Trophoblast cell (in vitro differentiated cells and primary cell): ENCODE measurements at regions not wholly inside any gene's neighbourhood (a gene's known extent, or its start where the extent isn't known, plus 50 kb on each side); places are given as distances from the start of the nearest gene placed in this dataset.
A peak's percentile ranks its signal among the peaks of the same experiment; 100 is the strongest.

ENCODE experiments used
- DNase-seq, 2 donors: peaks; one replicate each; pipeline ENCODE4 v3.0.0-alpha.2; 2016
- H2AFZ ChIP-seq: 2 replicates; pipeline ENCODE4 v1.6.1; 2013; ENCODE audit warnings: low read length, moderate library complexity, mild to moderate bottlenecking; ENCODE audit not compliant: insufficient read depth, poor library complexity
- H2AK5ac ChIP-seq: 2 replicates; pipeline ENCODE4 v1.6.1; 2013; ENCODE audit warnings: mild to moderate bottlenecking, low read length
- H2BK120ac ChIP-seq: 2 replicates; pipeline ENCODE4 v1.6.1; 2013; ENCODE audit warnings: low read length, mild to moderate bottlenecking, moderate library complexity; ENCODE audit not compliant: insufficient read depth, poor library complexity
- H2BK12ac ChIP-seq: 2 replicates; pipeline ENCODE4 v1.6.1; 2013; ENCODE audit warnings: mild to moderate bottlenecking, low read length, moderate library complexity
- H2BK5ac ChIP-seq: 2 replicates; pipeline ENCODE4 v1.6.1; 2013; ENCODE audit warnings: low read length, low read depth, moderate library complexity, mild to moderate bottlenecking; ENCODE audit not compliant: poor library complexity
- H3K14ac ChIP-seq: 2 replicates; pipeline ENCODE4 v1.6.1; 2013; ENCODE audit warnings: mild to moderate bottlenecking, low read length
- H3K18ac ChIP-seq: 2 replicates; pipeline ENCODE4 v1.6.1; 2013; ENCODE audit warnings: mild to moderate bottlenecking, low read length
- H3K23ac ChIP-seq: 2 replicates; pipeline ENCODE4 v1.6.1; 2013; ENCODE audit warnings: low read length
- H3K27ac ChIP-seq: 2 replicates; pipeline ENCODE4 v1.5.1; 2013; ENCODE audit warnings: low read depth, mild to moderate bottlenecking, inconsistent platforms, low read length, moderate library complexity
- H3K27me3 ChIP-seq: 2 replicates; pipeline ENCODE4 v1.6.1; 2013; ENCODE audit warnings: inconsistent platforms, mild to moderate bottlenecking, low read length, moderate library complexity; ENCODE audit not compliant: insufficient read depth
- H3K36me3 ChIP-seq, 2 experiments: 1 replicate in 1 of 2; 2 replicates in 1 of 2; pipeline ENCODE4 v1.6.1; 2013; ENCODE audit warnings: low read length in 2 of 2, mild to moderate bottlenecking in 2 of 2, moderate library complexity in 1 of 2; ENCODE audit not compliant: insufficient read depth in 2 of 2, control insufficient read depth in 1 of 2
- H3K4ac ChIP-seq: 2 replicates; pipeline ENCODE4 v1.6.1; 2013; ENCODE audit warnings: low read depth, mild to moderate bottlenecking, low read length, moderate library complexity
- H3K4me1 ChIP-seq, 2 experiments: 1 replicate in 1 of 2; 2 replicates in 1 of 2; pipeline ENCODE4 v1.6.1; 2013; ENCODE audit warnings: low read length in 2 of 2, mild to moderate bottlenecking in 2 of 2, moderate library complexity in 1 of 2; ENCODE audit not compliant: insufficient read depth in 2 of 2, control insufficient read depth in 1 of 2
- H3K4me2 ChIP-seq: 2 replicates; pipeline ENCODE4 v1.6.1; 2013; ENCODE audit warnings: inconsistent platforms, mild to moderate bottlenecking, low read length, moderate library complexity
- H3K4me3 ChIP-seq: 2 replicates; pipeline ENCODE4 v1.5.1; 2013; ENCODE audit warnings: mild to moderate bottlenecking, low read depth, low read length, inconsistent platforms
- H3K79me1 ChIP-seq: one replicate; pipeline ENCODE4 v1.6.1; 2013; ENCODE audit warnings: low read length
- H3K79me2 ChIP-seq: 2 replicates; pipeline ENCODE4 v1.6.1; 2013; ENCODE audit warnings: low read length, mild to moderate bottlenecking; ENCODE audit not compliant: control insufficient read depth, insufficient read depth, poor library complexity
- H3K9ac ChIP-seq: 2 replicates; pipeline ENCODE4 v1.6.1; 2013; ENCODE audit warnings: mild to moderate bottlenecking, low read length
- H3K9me3 ChIP-seq: 2 replicates; pipeline ENCODE4 v1.6.1; 2013; ENCODE audit warnings: low read depth, mild to moderate bottlenecking, control low read depth, inconsistent platforms, low read length; ENCODE audit not compliant: insufficient read depth
- H4K12ac ChIP-seq: 2 replicates; pipeline ENCODE4 v1.6.1; 2013; ENCODE audit warnings: low read depth, mild to moderate bottlenecking, low read length, moderate library complexity
- H4K8ac ChIP-seq: 2 replicates; pipeline ENCODE4 v1.6.1; 2013; ENCODE audit warnings: low read depth, mild to moderate bottlenecking, low read length, moderate library complexity
- H4K91ac ChIP-seq: one replicate; pipeline ENCODE4 v1.6.1; 2013; ENCODE audit warnings: low read depth, mild to moderate bottlenecking, low read length, moderate library complexity
- WGBS: extraction: QIAGEN DNeasy Blood & Tissue Kit; methylation state at CpG from one replicate; pipeline ENCODE4 v1.1.7; 2013; ENCODE audit warnings: missing lambda C conversion rate; ENCODE audit not compliant: insufficient read length, insufficient coverage; ENCODE audit errors: extremely low coverage; 5-methylcytosine and 5-hydroxymethylcytosine counted together

- Histone ChIP-seq H3K79me2 (no peaks in the 10 kb centered on the region), H3K9ac (no peak overlapping the region), H3K4me1 (no peaks in the 10 kb centered on the region)
Observed at GRCh38 chr5:79182141-79182540, 53.8 kb upstream of the JMY start.

GRCh38 chr5:79183011-79183410, 52.9 kb upstream of the JMY start:
- H4K12ac ChIP-seq: no peak overlapping the region
- peak in 1 of 2 donors; percentile 66 for DNase-seq
- no peaks in the 10 kb centered on the region for H3K9me3 ChIP-seq
- no peak overlapping the region for H3K18ac ChIP-seq
- no peak overlapping the region for H3K9ac ChIP-seq
- H4K8ac ChIP-seq: no peak overlapping the region
- H3K27ac ChIP-seq: no peak overlapping the region
- no peak overlapping the region for H2BK5ac ChIP-seq
- H2AFZ ChIP-seq: no peak overlapping the region
- H2BK120ac ChIP-seq: no peak overlapping the region
- no peak overlapping the region for H3K4me2 ChIP-seq
- no peak overlapping the region for H3K4me3 ChIP-seq
- no peaks in the 10 kb centered on the region for H3K79me1 ChIP-seq
- H3K4ac ChIP-seq: no peak overlapping the region
- no peaks in the 10 kb centered on the region for H3K4me1 ChIP-seq
- no peaks in the 10 kb centered on the region for H3K27me3 ChIP-seq
- no CpG with 5 or more reads among the region's 5 CpGs for WGBS
- H3K36me3 ChIP-seq: no peaks in the 10 kb centered on the region
- H3K14ac ChIP-seq: no peak overlapping the region
- no peak overlapping the region for H3K23ac ChIP-seq
- H3K79me2 ChIP-seq: no peaks in the 10 kb centered on the region
- no peak overlapping the region for H2BK12ac ChIP-seq
- no peak overlapping the region for H4K91ac ChIP-seq
- no peak overlapping the region for H2AK5ac ChIP-seq

More at GRCh38 chr5:79182141-79182540, 53.8 kb upstream of the JMY start:
- H3K18ac ChIP-seq: no peak overlapping the region
- no peak overlapping the region for H4K8ac ChIP-seq
- no peaks in the 10 kb centered on the region for H3K79me1 ChIP-seq
- no peak overlapping the region for H4K12ac ChIP-seq
- H3K14ac ChIP-seq: no peak overlapping the region
- no peak overlapping the region for H2AK5ac ChIP-seq
- H2BK120ac ChIP-seq: no peak overlapping the region
- H3K4ac ChIP-seq: no peak overlapping the region
- H3K23ac ChIP-seq: no peak overlapping the region
- H3K27ac ChIP-seq: no peak overlapping the region
- H2BK5ac ChIP-seq: no peak overlapping the region
- no peak overlapping the region for H3K4me3 ChIP-seq
- H3K36me3 ChIP-seq: no peaks in the 10 kb centered on the region
- H2BK12ac ChIP-seq: no peak overlapping the region
- no peak overlapping the region for H3K4me2 ChIP-seq
- no peaks in the 10 kb centered on the region for H3K9me3 ChIP-seq
- no peak overlapping the region for H4K91ac ChIP-seq
- no peaks in the 10 kb centered on the region for H3K27me3 ChIP-seq
- no peak overlapping the region for H2AFZ ChIP-seq
- DNase-seq: peak in 1 of 2 donors; percentile 10

- Histone ChIP-seq H4K8ac (no peak overlapping the region), H2BK5ac (no peak overlapping the region), H2AK5ac (no peak overlapping the region), H3K36me3 (no peaks in the 10 kb centered on the region), H3K23ac (no peak overlapping the region), H3K9ac (no peak overlapping the region), H3K4me1 (no peaks in the 10 kb centered on the region), H4K91ac (no peak overlapping the region), H3K14ac (no peak overlapping the region), H3K4ac (no peak overlapping the region), H3K4me3 (no peak overlapping the region), H3K27me3 (no peaks in the 10 kb centered on the region), H3K4me2 (no peak overlapping the region), H3K27ac (no peak overlapping the region), H3K18ac (no peak overlapping the region), H3K79me1 (no peaks in the 10 kb centered on the region), H2BK120ac (no peak overlapping the region), H3K79me2 (no peaks in the 10 kb centered on the region), H4K12ac (no peak overlapping the region), H2BK12ac (no peak overlapping the region), H3K9me3 (no peaks in the 10 kb centered on the region), H2AFZ (no peak overlapping the region)
- no CpG with 5 or more reads among the region's 1 CpG for WGBS
- DNase-seq: peak in 1 of 2 donors; percentile 80
Observed at GRCh38 chr5:79183617-79184016, 52.3 kb upstream of the JMY start.

- no peak overlapping the region for H4K91ac ChIP-seq
- no peak overlapping the region for H2AK5ac ChIP-seq
- no peaks in the 10 kb centered on the region for H3K79me2 ChIP-seq
- H3K9ac ChIP-seq: no peak overlapping the region
- H3K9me3 ChIP-seq: no peaks in the 10 kb centered on the region
- H3K79me1 ChIP-seq: no peaks in the 10 kb centered on the region
- H3K4me1 ChIP-seq: no peaks in the 10 kb centered on the region
- H2AFZ ChIP-seq: no peak overlapping the region
- no peak overlapping the region for H3K4ac ChIP-seq
- no peak overlapping the region for H3K18ac ChIP-seq
- H2BK12ac ChIP-seq: no peak overlapping the region
- H3K36me3 ChIP-seq: no peaks in the 10 kb centered on the region
- no peak overlapping the region for H3K27ac ChIP-seq
- H3K4me2 ChIP-seq: no peak overlapping the region
- no peaks in the 10 kb centered on the region for H3K27me3 ChIP-seq
- no peak overlapping the region for H2BK5ac ChIP-seq
- no CpG with 5 or more reads among the region's 2 CpGs for WGBS
- DNase-seq: no peak
- no peak overlapping the region for H3K14ac ChIP-seq
- H3K4me3 ChIP-seq: no peak overlapping the region
- no peak overlapping the region for H2BK120ac ChIP-seq
- no peak overlapping the region for H4K12ac ChIP-seq
- H4K8ac ChIP-seq: no peak overlapping the region
- no peak overlapping the region for H3K23ac ChIP-seq
Observed at GRCh38 chr5:79186021-79186420, 49.9 kb upstream of the JMY start.
